H1 (cell line): ENCODE measurements at regions not wholly inside any gene's neighbourhood (a gene's known extent, or its start where the extent isn't known, plus 50 kb on each side); places are given as distances from the start of the nearest gene placed in this dataset.

Experiments used
- CTCF ChIA-PET: fragments of 300-600 bp; sonication (Branson Sonifier 250); formaldehyde crosslinking; loops from one replicate; lab custom pipeline; 2021; ENCODE audit not compliant: partially characterized antibody; lab: Charles Lee
- POLR2A ChIA-PET: fragments of 300-600 bp; sonication (Branson Sonifier 250); formaldehyde crosslinking; loops from one replicate; lab custom pipeline; 2021; ENCODE audit warnings: inconsistent platforms; ENCODE audit not compliant: partially characterized antibody; lab: Charles Lee
- DNase-seq, 2 experiments: peaks; one replicate each; pipeline versions ENCODE4 v3.0.0 to v3.0.0-alpha.2; 2010 to 2022; ENCODE audit warnings: low spot score in 2 of 2, low read depth in 1 of 2, mixed read lengths in 1 of 2
- FAIRE-seq: peaks from 2 replicates; lab custom pipeline; 2011; peaks lifted over from hg19 to GRCh38; lab: Jason Lieb, UNC
- H2AFZ ChIP-seq: 2 replicates; pipeline ENCODE4 v1.8.1; 2012; ENCODE audit warnings: low read length, inconsistent platforms
- H2AK5ac ChIP-seq: 2 replicates; pipeline ENCODE4 v1.6.1; 2013; ENCODE audit warnings: low read depth, low read length
- H2BK120ac ChIP-seq: replicated peaks from 2 replicates; pipeline ENCODE3; 2013; ENCODE audit warnings: low read depth, low read length, inconsistent platforms
- H2BK12ac ChIP-seq: 2 replicates; pipeline ENCODE4 v1.6.1; 2013; ENCODE audit warnings: low read depth, low read length
- H2BK15ac ChIP-seq: 2 replicates; pipeline ENCODE4 v1.6.1; 2013; ENCODE audit warnings: low read length
- H2BK20ac ChIP-seq: 2 replicates; pipeline ENCODE4 v1.6.1; 2013; ENCODE audit warnings: low read length
- H2BK5ac ChIP-seq: 2 replicates; pipeline ENCODE4 v1.6.1; 2013; ENCODE audit warnings: low read depth, low read length
- H3K14ac ChIP-seq: 2 replicates; pipeline ENCODE4 v1.6.1; 2013; ENCODE audit warnings: inconsistent platforms; ENCODE audit not compliant: insufficient read length
- H3K18ac ChIP-seq: 2 replicates; pipeline ENCODE4 v1.6.1; 2013; ENCODE audit warnings: low read length; ENCODE audit errors: extremely low read depth
- H3K23ac ChIP-seq: 2 replicates; pipeline ENCODE4 v1.6.1; 2013; ENCODE audit warnings: inconsistent platforms; ENCODE audit not compliant: insufficient read length
- H3K23me2 ChIP-seq: 2 replicates; pipeline ENCODE4 v1.6.1; 2013; ENCODE audit warnings: low read depth, low read length
- H3K27ac ChIP-seq: 2 replicates; pipeline ENCODE4 v1.6.1; 2011; ENCODE audit warnings: low read depth, low read length, inconsistent platforms
- H3K27me3 ChIP-seq, 4 experiments: replicated peaks in 1 of 4; 1 replicate in 1 of 4; 2 replicates in 3 of 4; pipeline versions ENCODE4 v1.6.1 to v1.8.1; 2011 to 2013; ENCODE audit warnings: low read length in 3 of 4, mild to moderate bottlenecking in 3 of 4, inconsistent platforms in 2 of 4, mixed read lengths in 2 of 4, moderate library complexity in 1 of 4; ENCODE audit not compliant: control insufficient read depth in 3 of 4, insufficient read depth in 3 of 4; ENCODE audit errors: extremely low read depth in 1 of 4
- H3K36me3 ChIP-seq, 4 experiments: 2 replicates each; pipeline versions ENCODE4 v1.6.1 to v1.8.1; 2011 to 2013; ENCODE audit warnings: mild to moderate bottlenecking in 4 of 4, low read length in 3 of 4, moderate library complexity in 2 of 4, control low read depth in 1 of 4, inconsistent platforms in 1 of 4; ENCODE audit not compliant: insufficient read depth in 4 of 4, control insufficient read depth in 2 of 4
- H3K4ac ChIP-seq: replicated peaks from 2 replicates; pipeline ENCODE3; 2013; ENCODE audit warnings: low read length, low read depth, mixed read lengths, inconsistent platforms; ENCODE audit not compliant: insufficient read length
- H3K4me1 ChIP-seq, 4 experiments: replicated peaks in 1 of 4; 1 replicate in 1 of 4; 2 replicates in 3 of 4; pipeline versions ENCODE4 v1.6.1 to v1.8.1; 2011 to 2013; ENCODE audit warnings: low read length in 3 of 4, inconsistent platforms in 2 of 4, mixed read lengths in 1 of 4; ENCODE audit not compliant: insufficient read depth in 4 of 4, control insufficient read depth in 3 of 4
- H3K4me2 ChIP-seq, 2 experiments: 2 replicates each; pipeline versions ENCODE4 v1.6.1 to v1.8.1; 2011 to 2013; ENCODE audit warnings: low read depth in 2 of 2, low read length in 2 of 2, control low read depth in 1 of 2, inconsistent platforms in 1 of 2, mild to moderate bottlenecking in 1 of 2; ENCODE audit not compliant: insufficient read depth in 1 of 2
- H3K4me3 ChIP-seq, 4 experiments: fragments of 200-600, 300-600 bp in 1 of 4; sonication (generic), shearing (Covaris generic), sonication (Bioruptor Twin) in 1 of 4; 2 replicates each; pipeline versions ENCODE4 v1.5.1 to v1.8.1; 2011 to 2016; ENCODE audit warnings: low read length in 4 of 4, low read depth in 3 of 4, control low read depth in 2 of 4, inconsistent platforms in 2 of 4, mild to moderate bottlenecking in 2 of 4, mixed read lengths in 1 of 4, moderate library complexity in 1 of 4; ENCODE audit not compliant: insufficient read depth in 2 of 4; ENCODE audit errors: extremely low read depth in 1 of 4
- H3K56ac ChIP-seq: replicated peaks from 2 replicates; pipeline ENCODE3; 2013; ENCODE audit warnings: low read depth, mild to moderate bottlenecking, mixed read lengths, low read length, inconsistent platforms; ENCODE audit not compliant: insufficient read length
- H3K79me1 ChIP-seq: 2 replicates; pipeline ENCODE4 v1.6.1; 2013; ENCODE audit warnings: low read depth, low read length, control low read depth
- H3K79me2 ChIP-seq, 2 experiments: 2 replicates each; pipeline versions ENCODE4 v1.6.1 to v1.8.1; 2012 to 2013; ENCODE audit warnings: low read length in 2 of 2, mild to moderate bottlenecking in 2 of 2, inconsistent platforms in 1 of 2; ENCODE audit not compliant: insufficient read depth in 2 of 2, control insufficient read depth in 1 of 2
- H3K9ac ChIP-seq, 4 experiments: replicated peaks in 1 of 4; 1 replicate in 1 of 4; 2 replicates in 3 of 4; pipeline versions ENCODE4 v1.6.1 to v1.8.1; 2011 to 2013; ENCODE audit warnings: low read depth in 3 of 4, low read length in 3 of 4, control low read depth in 2 of 4, mild to moderate bottlenecking in 2 of 4, moderate library complexity in 2 of 4, inconsistent platforms in 1 of 4; ENCODE audit errors: extremely low read depth in 1 of 4
- H3K9me3 ChIP-seq, 2 experiments: 2 replicates each; pipeline versions ENCODE4 v1.6.1 to v1.8.1; 2012 to 2013; ENCODE audit warnings: mild to moderate bottlenecking in 2 of 2, moderate library complexity in 2 of 2, control low read depth in 1 of 2, inconsistent platforms in 1 of 2, low read depth in 1 of 2, low read length in 1 of 2, mixed read lengths in 1 of 2; ENCODE audit not compliant: insufficient read depth in 2 of 2
- H4K20me1 ChIP-seq, 2 experiments: replicated peaks in 1 of 2; 2 replicates each; pipeline versions ENCODE3 to v1.8.1; 2011 to 2013; ENCODE audit warnings: inconsistent platforms in 2 of 2, low read length in 2 of 2, mild to moderate bottlenecking in 1 of 2; ENCODE audit not compliant: insufficient read depth in 2 of 2, control insufficient read depth in 1 of 2
- H4K5ac ChIP-seq: 2 replicates; pipeline ENCODE4 v1.6.1; 2013; ENCODE audit warnings: low read length, low read depth, mixed read lengths, inconsistent platforms; ENCODE audit not compliant: insufficient read length
- H4K8ac ChIP-seq: 2 replicates; pipeline ENCODE4 v1.8.0; 2013; ENCODE audit warnings: mild to moderate bottlenecking, moderate library complexity, low read length, inconsistent platforms; ENCODE audit not compliant: insufficient read depth; ENCODE audit errors: extremely low read depth
- H4K91ac ChIP-seq: replicated peaks from 2 replicates; pipeline ENCODE3; 2013; ENCODE audit warnings: low read length, mixed read lengths, inconsistent platforms; ENCODE audit not compliant: insufficient read length
- ASH2L ChIP-seq: fragments of 200-600, 300-600 bp; sonication (generic); IDR thresholded peaks from one replicate; pipeline ENCODE4 v1.7.1; 2017; ENCODE audit warnings: low read length
- CTBP2 ChIP-seq: IDR thresholded peaks from 2 replicates; pipeline ENCODE4 v1.7.0; 2011; ENCODE audit warnings: borderline replicate concordance, mild to moderate bottlenecking, moderate library complexity, mixed read lengths, low read length; ENCODE audit not compliant: insufficient read depth, insufficient read length
- RBBP5 ChIP-seq: IDR thresholded peaks from 2 replicates; pipeline ENCODE4 v1.7.1; 2012; ENCODE audit warnings: low read depth, mild to moderate bottlenecking, inconsistent platforms, low read length, moderate library complexity, borderline replicate concordance
- RNF2 ChIP-seq: fragments of 200-900, 300-1000 bp; sonication (generic); IDR thresholded peaks from 2 replicates; pipeline ENCODE4 v1.7.1; 2016; ENCODE audit warnings: borderline replicate concordance, low read depth, mild to moderate bottlenecking, antibody characterized with exemption, low read length; ENCODE audit not compliant: poor library complexity, severe bottlenecking; ENCODE audit errors: missing control alignments
- SIRT6 ChIP-seq: IDR thresholded peaks from one replicate; pipeline ENCODE4 v1.7.1; 2012; ENCODE audit warnings: low read length, inconsistent platforms
- USF2 ChIP-seq: IDR thresholded peaks from 2 replicates; pipeline ENCODE4 v1.6.1; 2011; ENCODE audit warnings: low read length, improper control_type of control experiment
- WGBS, 2 experiments: shearing (Covaris generic) in 1 of 2; methylation state at CpG; one replicate each; pipeline versions ENCODE4 v1.1.6 to v1.1.7; 2013 to 2015; ENCODE audit warnings: low lambda C conversion rate in 2 of 2, mixed read lengths in 2 of 2, inconsistent platforms in 1 of 2, low coverage in 1 of 2, missing lambda C conversion rate in 1 of 2; ENCODE audit not compliant: insufficient replicate concordance in 2 of 2, insufficient coverage in 1 of 2, insufficient read length in 1 of 2; ENCODE audit errors: extremely low coverage in 1 of 2, missing lambda C conversion rate in 1 of 2; 5-methylcytosine and 5-hydroxymethylcytosine counted together

- Histone ChIP-seq H3K36me3 (no peaks in the 10 kb centered on the region), H3K23ac (no peak overlapping the region), H3K27me3 (no peaks in the 10 kb centered on the region; a peak in 1 of 7 replicates), H3K4ac (no peak overlapping the region), H3K4me1 (no peaks in the 10 kb centered on the region; a peak in 1 of 7 replicates), H4K8ac (no peak overlapping the region), H3K27ac (no peak overlapping the region), H3K18ac (no peak overlapping the region), H2BK5ac (no peak overlapping the region), H2BK20ac (no peak overlapping the region), H2AK5ac (0 out of 2 replicates have a peak overlapping the region, but pooled peaks have one; percentile 82), H4K91ac (no peak overlapping the region), H3K23me2 (peaks cover 3% of the 10 kb centered on the region), H3K79me2 (no peaks in the 10 kb centered on the region), H2AFZ (no peak overlapping the region), H3K9me3 (no peaks in the 10 kb centered on the region), H3K4me2 (no peak overlapping the region), H3K14ac (no peak overlapping the region), H3K56ac (no peak overlapping the region), H3K79me1 (no peaks in the 10 kb centered on the region), H2BK120ac (no peak overlapping the region), H2BK12ac (peak overlapping the region; percentile 94; the same call in 1 of the 2 replicates), H2BK15ac (no peak overlapping the region), H4K5ac (no peak overlapping the region), H3K9ac (peak overlapping the region in 1 of 4 experiments; percentile 13; a peak in 1 of 7 replicates), H3K4me3 (no peak overlapping the region), H4K20me1 (peaks cover 0 to 11% of the 10 kb centered on the region in 2 experiments)
- 82% methylated on average over 14 of the region's 14 CpGs; no CpG with 5 or more reads in 1 of the 2 experiments for WGBS, 2 experiments
- FAIRE-seq = no peak
- TF ChIP-seq USF2 (no peak), RNF2 (no peak), ASH2L (no peak), CTBP2 (no peak), RBBP5 (no peak), SIRT6 (no peak)
- no peak for DNase-seq
- ChIA-PET CTCF (interaction anchor here (1.2 to 7.6 kb wide), 9 partner anchors 9 to 55 kb away, joined by 3 to 45 read pairs (median 7); no protein-coding TSS in a partner anchor), POLR2A (no interaction called here)
Observed at GRCh38 chr20:62589720-62590119, 52.6 kb upstream of the SLCO4A1 start.
